Activated B cell treated with CpG ODN at 0.5 μM for 24 hours (primary cell): ENCODE measurements at regions not wholly inside any gene's neighbourhood (a gene's known extent, or its start where the extent isn't known, plus 50 kb on each side); places are given as distances from the start of the nearest gene placed in this dataset.

Experiments
- ATAC-seq: fragments of 200-7000 bp; cut with Tn5 transposase; one replicate; pipeline ENCODE4 v1.10.0; 2021; ENCODE audit warnings: low read depth, mild to moderate bottlenecking, moderate library complexity
- CTCF ChIA-PET: fragments of 350-600 bp; sonication (Branson Sonifier 250); formaldehyde crosslinking; loops from one replicate; lab custom pipeline; 2021; ENCODE audit warnings: antibody characterized with exemption; lab: Charles Lee
- POLR2A ChIA-PET: fragments of 350-600 bp; sonication (Branson Sonifier 250); formaldehyde crosslinking; loops from one replicate; lab custom pipeline; 2021; ENCODE audit warnings: antibody characterized with exemption; lab: Charles Lee
- DNase-seq: peaks from one replicate; pipeline ENCODE4 v3.0.0; 2022
- H3K27ac Mint-ChIP-seq: one replicate; pipeline ENCODE4 v1.8.0; 2020; ENCODE audit warnings: mixed read lengths
- H3K27me3 Mint-ChIP-seq: one replicate; pipeline ENCODE4 v1.8.0; 2021; ENCODE audit warnings: mixed read lengths
- H3K36me3 Mint-ChIP-seq: one replicate; pipeline ENCODE4 v1.8.0; 2021; ENCODE audit warnings: low read depth, mixed read lengths
- H3K4me1 Mint-ChIP-seq: one replicate; pipeline ENCODE4 v1.8.0; 2021; ENCODE audit warnings: mixed read lengths
- H3K4me3 Mint-ChIP-seq: one replicate; pipeline ENCODE4 v1.8.0; 2020; ENCODE audit warnings: mild to moderate bottlenecking, mixed read lengths
- H3K9me3 Mint-ChIP-seq: one replicate; pipeline ENCODE4 v1.8.0; 2020; ENCODE audit warnings: mixed read lengths
- CTCF ChIP-seq: fragments of 200-600 bp; IDR thresholded peaks from one replicate; pipeline ENCODE4 v1.8.0; 2022; ENCODE audit warnings: antibody characterized with exemption, mild to moderate bottlenecking
- intact Hi-C: fragments of 100-400 bp; cut with micrococcal nuclease; formaldehyde crosslinking; loops from one replicate; pipeline ENCODE4 v1.15.1; 2024

- Mint-ChIP-seq H3K27ac (no peak overlapping the region), H3K4me1 (no peaks in the 10 kb centered on the region), H3K4me3 (no peak overlapping the region), H3K27me3 (no peaks in the 10 kb centered on the region), H3K9me3 (no peaks in the 10 kb centered on the region), H3K36me3 (no peaks in the 10 kb centered on the region)
- DNase-seq (no peak), ATAC-seq (no peak)
- ChIA-PET CTCF (no interaction called here), POLR2A (no interaction called here)
- no peak for TF ChIP-seq CTCF
- intact Hi-C loops, result no loop called here
These were observed 88.3 kb upstream of the HS6ST1 start for GRCh38 chr2:128406736-128407554.

- ATAC-seq, result no peak
- Mint-ChIP-seq H3K36me3 (no peaks in the 10 kb centered on the region), H3K27me3 (no peaks in the 10 kb centered on the region), H3K4me3 (no peak overlapping the region), H3K9me3 (no peaks in the 10 kb centered on the region), H3K27ac (no peak overlapping the region), H3K4me1 (no peaks in the 10 kb centered on the region)
- TF ChIP-seq CTCF, result no peak
- ChIA-PET CTCF (no interaction called here), POLR2A (no interaction called here)
- intact Hi-C loops, result no loop called here
- no peak for DNase-seq
These were observed 90.0 kb upstream of the HS6ST1 start for GRCh38 chr2:128408349-128409305.

GRCh38 chr2:128409326-128410034 lies 90.8 kb upstream of the HS6ST1 start:
- TF ChIP-seq CTCF, result no peak
- DNase-seq (no peak), ATAC-seq (no peak)
- no peaks in the 10 kb centered on the region for H3K27me3 Mint-ChIP-seq
- H3K27ac Mint-ChIP-seq, result no peak overlapping the region
- no peaks in the 10 kb centered on the region for H3K4me1 Mint-ChIP-seq
- intact Hi-C loops, result no loop called here
- no peak overlapping the region for H3K4me3 Mint-ChIP-seq
- ChIA-PET CTCF (no interaction called here), POLR2A (no interaction called here)
- H3K36me3 Mint-ChIP-seq, result no peaks in the 10 kb centered on the region
- no peaks in the 10 kb centered on the region for H3K9me3 Mint-ChIP-seq

GRCh38 chr2:128410035-128410757 lies 91.5 kb upstream of the HS6ST1 start:
- ChIA-PET POLR2A (no interaction called here), CTCF (no interaction called here)
- Mint-ChIP-seq H3K4me3 (no peak overlapping the region), H3K9me3 (no peaks in the 10 kb centered on the region), H3K4me1 (no peaks in the 10 kb centered on the region), H3K27me3 (no peaks in the 10 kb centered on the region), H3K36me3 (no peaks in the 10 kb centered on the region), H3K27ac (no peak overlapping the region)
- no peak for ATAC-seq
- DNase-seq, result no peak
- TF ChIP-seq CTCF, result no peak
- intact Hi-C loops, result no loop called here
